Omental fat pad (tissue), 3 donors: ENCODE measurements at regions not wholly inside any gene's neighbourhood (a gene's known extent, or its start where the extent isn't known, plus 50 kb on each side); places are given as distances from the start of the nearest gene placed in this dataset.

Experiments used
- ATAC-seq: fragments of 150-250 bp; one replicate; pipeline ENCODE4 v1.9.1; 2016; ENCODE audit warnings: mild to moderate bottlenecking, moderate library complexity; ENCODE audit not compliant: low FRiP score
- DNase-seq: peaks from one replicate; pipeline ENCODE4 v3.0.0-alpha.2; 2019; ENCODE audit warnings: low spot score
- CTCF ChIP-seq, 3 donors: fragments of 450-650 bp; IDR thresholded peaks; one replicate each; pipeline ENCODE4 v1.5.1; 2016 to 2017; ENCODE audit warnings: antibody characterized with exemption in 3 of 3, mild to moderate bottlenecking in 3 of 3, moderate library complexity in 2 of 3

GRCh38 chr5:173768267-173768806, 119.8 kb upstream of the CPEB4 start:
- TF ChIP-seq CTCF (IDR thresholded peaks at IDR 0.05) = no peak
- no peak for ATAC-seq
- no peak for DNase-seq

DNA sequence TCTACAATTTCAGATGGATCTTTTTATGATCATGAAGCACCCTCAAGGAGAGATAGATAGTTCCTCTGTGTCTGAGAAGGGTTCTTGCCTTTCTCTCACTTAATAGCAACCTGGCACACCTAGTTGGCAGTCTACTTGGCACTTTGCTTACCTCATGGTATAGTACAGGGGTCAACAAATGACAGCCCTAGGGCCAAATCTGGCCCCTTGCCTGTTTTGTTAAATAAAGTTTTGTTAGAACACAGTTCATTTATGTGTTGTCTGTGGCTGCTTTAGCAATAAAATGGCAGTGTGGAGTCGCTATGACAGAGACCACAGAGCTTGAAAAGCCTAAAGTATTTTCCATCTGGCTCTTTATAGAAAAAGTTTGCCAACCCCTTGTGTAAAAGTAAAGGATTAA, 119.3 kb upstream of the CPEB4 start:
- DNase-seq (no peak), ATAC-seq (no peak)
- TF ChIP-seq CTCF (IDR thresholded peaks at IDR 0.05) = no peak

DNA sequence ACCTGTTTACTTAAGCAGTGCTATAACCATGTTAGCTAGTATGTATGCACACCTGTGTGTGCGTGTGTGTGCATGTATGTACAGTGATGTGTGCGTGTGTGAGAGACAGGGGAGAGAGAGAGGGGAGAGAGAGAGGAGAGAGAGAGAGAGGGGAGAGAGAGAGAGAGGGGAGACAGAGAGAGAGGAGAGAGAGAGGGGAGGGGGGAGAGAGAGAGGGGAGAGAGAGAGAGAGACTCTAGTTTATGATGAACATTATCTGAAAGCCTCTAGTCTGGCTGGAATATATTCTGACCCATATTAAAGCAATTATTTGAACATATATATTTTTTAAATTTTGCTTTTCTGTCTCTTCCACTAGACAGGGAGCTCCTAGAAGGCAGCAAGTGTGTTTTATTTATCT, 117.5 kb upstream of the CPEB4 start:
- no peak for TF ChIP-seq CTCF (IDR thresholded peaks at IDR 0.05)
- ATAC-seq (no peak), DNase-seq (no peak)

DNA sequence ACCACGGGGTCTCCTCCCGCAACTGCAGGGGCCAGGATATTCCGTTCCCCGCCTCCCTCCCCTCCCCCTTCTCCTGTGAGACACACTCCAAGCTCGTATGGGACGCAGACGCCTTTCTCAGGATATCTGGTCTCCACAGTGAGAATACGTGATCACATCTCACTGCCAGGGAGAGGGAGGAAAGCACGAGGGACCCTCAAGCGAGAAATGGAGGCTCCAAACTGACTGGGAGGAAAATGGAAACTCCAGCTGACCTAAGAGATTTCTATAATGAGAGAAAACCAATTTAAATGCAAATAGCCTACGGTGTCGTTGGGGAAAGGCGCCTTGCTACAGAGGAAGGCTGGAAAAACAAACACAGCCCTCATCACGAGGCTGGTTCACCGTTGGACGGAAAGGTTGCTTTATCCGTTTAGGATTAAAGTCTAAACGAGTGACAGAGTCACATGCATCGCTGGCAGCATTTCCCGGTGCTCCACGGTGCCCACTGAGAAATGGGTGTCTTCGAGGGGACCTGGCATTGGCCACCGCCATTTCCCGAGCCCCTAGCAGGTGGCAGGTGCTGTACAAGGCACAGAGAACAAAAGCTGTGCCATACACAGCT, 116.9 kb upstream of the CPEB4 start:
- DNase-seq (no peak), ATAC-seq (no peak)

GRCh38 chr5:173771725-173772383, 116.3 kb upstream of the CPEB4 start:
- no peak for DNase-seq
- no peak for ATAC-seq
- no peak for TF ChIP-seq CTCF (IDR thresholded peaks at IDR 0.05)

More for the DNA sequence above, 116.9 kb upstream of the CPEB4 start:
- no peak for TF ChIP-seq CTCF (IDR thresholded peaks at IDR 0.05)

DNA sequence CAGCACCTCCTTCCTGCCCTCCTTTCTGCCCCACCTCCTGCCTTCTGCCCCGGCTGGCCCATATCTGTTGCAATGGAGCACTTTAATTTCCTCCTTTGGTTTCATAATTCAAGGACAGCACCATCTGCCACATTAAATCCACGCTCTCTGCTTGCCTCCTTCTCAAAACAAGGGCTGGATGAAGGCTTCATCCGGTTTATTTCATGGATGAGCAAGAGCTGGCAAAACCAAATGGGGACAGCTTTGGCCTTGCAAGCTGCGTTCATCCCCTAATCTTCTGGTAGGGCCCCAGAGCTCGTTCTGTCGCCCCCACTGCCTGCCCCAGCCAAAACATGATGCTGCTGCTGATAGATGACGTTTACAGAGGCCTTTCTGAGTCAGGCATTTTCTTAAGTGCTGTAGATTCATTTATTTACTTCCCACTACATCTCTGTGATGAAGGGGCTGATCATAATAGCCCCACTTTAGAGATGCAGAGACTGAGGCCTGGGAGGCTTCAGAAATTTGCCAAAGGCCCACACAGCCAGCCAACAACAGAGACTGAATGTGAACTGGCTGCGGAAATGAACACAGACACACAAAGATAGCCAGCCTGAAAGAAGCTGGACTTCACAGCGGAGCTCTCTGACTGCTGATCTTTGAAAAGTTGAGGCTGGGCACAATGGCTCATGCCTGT, 115.6 kb upstream of the CPEB4 start:
- TF ChIP-seq CTCF (IDR thresholded peaks at IDR 0.05) = no peak
- no peak for DNase-seq
- no peak for ATAC-seq
